NCI-H2196 treated with DMSO at 0.1 percent for 48 hours (cell line): ENCODE measurements at regions not wholly inside any gene's neighbourhood (a gene's known extent, or its start where the extent isn't known, plus 50 kb on each side); places are given as distances from the start of the nearest gene placed in this dataset.

Source experiments
- DNase-seq: peaks from one replicate; lab custom pipeline; 2025; ENCODE audit not compliant: unreplicated experiment; lab: John Stamatoyannopoulos, UW

DNA sequence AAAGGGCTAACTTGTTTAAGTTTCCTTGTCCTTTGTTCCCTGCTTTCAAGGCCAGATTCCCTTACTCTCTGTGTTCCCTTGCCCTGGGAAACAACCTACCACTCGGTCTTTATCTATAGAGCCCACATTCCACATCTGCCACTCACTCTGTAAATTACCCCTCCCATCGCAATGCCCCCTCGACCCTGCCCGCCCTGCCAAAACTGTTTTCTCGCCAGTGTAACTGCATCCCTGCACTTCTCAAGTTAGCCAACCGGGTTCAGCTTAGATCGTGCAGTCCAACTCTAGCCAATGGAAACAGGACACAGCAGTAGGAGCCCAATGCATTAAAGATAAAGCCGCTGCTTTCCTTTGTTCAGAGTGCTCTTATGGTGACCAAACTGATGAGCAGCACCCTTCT is 263.6 kb downstream of the TBL1XR1 start:
- DNase-seq: no peak

GRCh38 chr3:176932433-176932832 is 264.8 kb downstream of the TBL1XR1 start:
- DNase-seq: no peak

DNA sequence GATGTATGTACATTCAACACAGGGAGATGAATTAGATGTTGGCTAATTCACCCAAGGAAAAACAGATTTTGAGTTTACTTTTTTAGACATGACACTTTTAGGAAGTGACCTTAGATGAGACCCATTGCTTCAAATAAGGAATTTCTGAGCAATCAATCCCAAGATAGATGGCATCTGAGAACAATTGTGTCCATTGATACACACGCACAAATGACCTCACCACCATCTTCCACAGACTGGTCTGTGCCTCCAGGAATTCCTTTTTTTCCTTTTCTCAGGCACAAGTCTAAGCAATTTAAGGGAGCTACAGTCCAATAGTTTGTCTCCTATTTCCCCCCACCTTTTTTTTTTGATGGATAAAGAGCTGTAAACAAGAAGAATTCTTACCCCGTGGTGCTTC is 265.3 kb downstream of the TBL1XR1 start:
- DNase-seq: no peak

DNA sequence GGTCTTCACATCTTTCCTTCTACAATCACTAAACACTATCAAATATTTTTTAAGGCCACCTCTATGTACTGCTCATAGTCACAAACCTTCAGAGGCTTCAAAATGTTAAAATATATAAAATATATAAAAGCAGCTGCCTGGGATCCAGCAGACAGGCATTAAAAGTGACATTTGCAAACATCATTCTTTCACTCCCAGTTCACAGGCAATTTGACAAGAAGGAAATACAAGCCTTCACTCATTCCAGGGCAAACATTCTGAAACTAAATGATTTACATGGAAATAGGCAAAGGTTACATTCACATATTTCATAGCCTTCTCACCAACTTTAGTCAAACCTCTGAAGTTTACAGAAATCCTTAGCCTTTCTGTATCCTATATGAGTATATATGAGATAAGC is 266.3 kb downstream of the TBL1XR1 start:
- DNase-seq: no peak

DNA sequence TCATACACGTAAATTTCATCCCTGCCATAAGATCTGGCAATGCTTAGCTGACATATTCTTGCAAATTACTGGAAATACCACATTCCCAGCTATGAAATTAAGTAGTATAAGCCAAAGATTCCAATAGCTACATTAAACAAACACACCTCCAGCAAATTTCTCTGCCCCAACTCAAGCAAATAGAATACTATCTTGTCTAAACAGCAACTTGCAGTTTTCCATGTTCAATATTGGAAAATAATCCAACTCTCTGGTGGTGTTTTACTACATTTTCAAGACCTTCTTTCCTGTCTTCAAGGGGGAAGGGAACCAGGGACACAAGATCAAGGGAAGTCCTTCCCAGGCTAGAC is 268.7 kb downstream of the TBL1XR1 start:
- DNase-seq: no peak

GRCh38 chr3:176927706-176928581 is 269.3 kb downstream of the TBL1XR1 start:
- no peak for DNase-seq

GRCh38 chr3:176927280-176927679 is 270.0 kb downstream of the TBL1XR1 start:
- no peak for DNase-seq

DNA sequence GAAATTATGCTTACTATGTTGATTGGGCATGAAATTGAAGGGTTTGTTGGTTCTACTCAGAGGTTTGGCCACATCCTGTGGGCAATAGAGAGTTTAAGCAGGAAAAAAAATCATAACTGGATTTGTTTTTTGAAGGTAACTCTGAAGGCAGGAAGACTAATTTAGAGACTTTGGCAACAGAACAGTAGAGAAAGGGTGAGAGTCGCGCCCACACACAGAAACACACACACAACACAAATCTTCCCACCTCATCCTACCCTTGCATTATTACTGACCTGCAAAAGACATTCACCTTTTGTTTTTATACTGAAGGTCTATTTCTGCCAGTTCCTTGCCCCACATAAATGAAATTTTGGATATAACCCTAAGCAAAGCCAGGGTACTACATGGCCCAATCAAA is 270.6 kb downstream of the TBL1XR1 start:
- no peak for DNase-seq

DNA sequence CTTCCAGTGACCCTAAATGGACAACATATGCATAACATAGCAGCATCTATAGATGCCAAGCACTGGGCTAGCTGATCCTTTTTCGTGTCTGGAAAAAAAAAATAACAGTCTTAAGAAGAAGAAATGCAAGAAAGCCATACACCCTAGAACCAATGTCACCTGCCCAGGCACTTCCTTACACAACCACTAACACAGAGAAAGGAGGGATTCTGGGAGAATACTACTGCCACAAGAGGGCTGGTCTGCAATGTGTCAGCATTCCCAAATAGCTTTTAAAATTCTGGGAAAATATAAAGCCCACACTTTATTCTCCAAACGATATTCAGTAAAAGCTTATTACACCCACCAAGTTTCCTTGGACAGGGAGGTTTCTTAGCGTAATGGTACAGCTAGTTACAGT is 271.2 kb downstream of the TBL1XR1 start:
- no peak for DNase-seq

DNA sequence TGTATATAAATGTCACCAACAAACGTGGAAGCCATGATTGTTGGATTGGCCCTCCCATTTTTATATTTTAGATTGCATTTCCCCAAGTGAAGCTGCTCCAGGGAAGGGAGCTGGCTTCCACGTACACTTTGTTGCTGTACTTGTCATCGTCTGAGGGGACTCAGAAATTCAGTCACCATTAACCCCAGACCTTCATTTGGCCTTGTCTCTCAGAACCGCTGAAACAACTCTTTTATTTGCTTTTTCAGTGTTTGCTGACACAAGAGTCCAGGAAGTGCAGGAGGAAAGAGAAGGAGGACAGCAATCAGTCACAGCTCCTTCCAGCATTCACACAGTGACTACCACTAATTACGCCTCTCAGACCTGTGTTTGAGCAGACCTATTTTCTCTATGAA is 276.5 kb downstream of the TBL1XR1 start:
- DNase-seq: peak; percentile 91

- DNase-seq: peak; percentile 91
These were observed 277.2 kb downstream of the TBL1XR1 start for GRCh38 chr3:176919836-176920765.

DNA sequence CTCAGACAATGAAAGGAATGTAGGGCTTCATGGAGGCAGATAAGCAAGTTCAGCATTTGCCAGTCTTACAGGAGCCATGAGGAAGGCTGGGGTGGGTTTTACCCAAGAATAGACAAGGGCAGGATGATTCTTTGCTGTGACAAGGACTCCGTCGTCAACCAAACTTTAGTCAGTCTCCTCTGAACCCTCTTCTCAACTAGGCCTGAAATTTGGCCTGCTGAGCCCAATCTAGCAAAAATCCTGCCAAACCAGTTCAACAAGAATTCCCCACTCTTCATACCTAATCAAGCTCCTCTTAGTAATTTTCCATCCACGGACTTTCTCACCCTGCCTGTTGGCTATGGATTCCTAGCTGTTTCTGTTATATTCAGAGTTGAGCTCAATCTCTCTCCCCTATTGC is 280.5 kb downstream of the TBL1XR1 start:
- DNase-seq: peak; percentile 23

GRCh38 chr3:176914764-176915163 is 282.5 kb downstream of the TBL1XR1 start:
- DNase-seq: no peak

- DNase-seq: no peak
These were observed 285.7 kb downstream of the TBL1XR1 start for GRCh38 chr3:176911579-176911978.

DNA sequence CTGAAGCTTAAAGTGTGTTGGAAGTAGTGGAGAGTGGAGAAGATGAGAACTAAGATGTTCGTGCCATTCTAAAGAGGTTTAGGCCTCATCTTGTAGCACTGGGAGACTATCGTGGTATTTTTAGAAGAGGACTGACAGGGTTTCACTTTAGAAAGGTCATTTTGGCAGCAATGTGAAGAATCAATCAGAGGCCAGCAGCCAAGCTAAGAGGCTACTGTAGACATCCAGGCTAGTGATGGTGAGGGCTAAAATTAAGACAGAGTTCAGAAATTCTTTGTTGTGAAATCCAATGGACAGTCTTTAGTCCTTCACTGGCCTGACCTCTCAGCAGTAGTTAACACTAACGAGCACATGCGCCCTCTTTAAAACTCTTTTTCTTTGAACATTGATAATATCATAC is 288.2 kb downstream of the TBL1XR1 start:
- DNase-seq: no peak

DNA sequence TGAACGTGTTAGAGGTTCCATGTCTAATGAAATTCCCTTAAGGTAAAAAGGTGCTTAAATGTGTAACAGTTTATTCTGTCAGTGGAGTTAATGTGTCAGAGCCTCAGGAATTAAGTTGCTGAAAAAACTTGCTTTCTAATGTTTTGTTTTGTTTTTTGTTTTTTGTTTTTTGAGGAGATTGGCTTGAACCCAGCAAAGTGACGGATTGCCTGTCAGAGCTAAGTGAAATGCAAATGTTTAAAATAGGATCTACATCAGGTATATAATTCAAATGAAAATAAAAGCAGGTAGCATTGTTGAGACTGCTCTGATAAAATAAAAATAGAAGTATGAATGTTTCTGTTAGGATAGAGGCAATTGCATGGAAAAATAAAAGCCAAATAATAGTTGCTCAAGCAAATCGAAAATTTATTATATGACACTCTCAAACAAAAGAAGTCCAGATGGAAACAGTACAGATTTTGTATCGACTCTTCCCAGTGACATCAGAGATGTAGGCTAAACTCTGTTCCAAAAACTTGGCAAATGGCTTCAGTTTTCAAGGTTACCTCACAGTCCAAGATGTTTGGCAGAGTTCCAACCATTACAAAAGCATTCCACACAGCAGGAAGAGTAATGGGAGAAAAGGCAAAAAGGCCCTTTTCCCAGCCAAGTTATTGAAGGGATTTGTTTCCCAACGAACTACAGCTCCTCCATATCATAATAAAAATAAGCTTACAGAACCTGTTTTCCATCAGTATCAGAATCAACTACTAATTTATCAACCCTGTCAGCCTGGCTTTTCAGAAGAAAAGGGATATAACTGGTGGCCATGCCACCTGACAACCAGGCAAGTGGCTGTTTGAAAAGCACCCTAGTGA is 291.0 kb downstream of the TBL1XR1 start:
- peak; percentile 72 for DNase-seq

- DNase-seq: no peak
These were observed 292.0 kb downstream of the TBL1XR1 start for GRCh38 chr3:176905331-176905730.

DNA sequence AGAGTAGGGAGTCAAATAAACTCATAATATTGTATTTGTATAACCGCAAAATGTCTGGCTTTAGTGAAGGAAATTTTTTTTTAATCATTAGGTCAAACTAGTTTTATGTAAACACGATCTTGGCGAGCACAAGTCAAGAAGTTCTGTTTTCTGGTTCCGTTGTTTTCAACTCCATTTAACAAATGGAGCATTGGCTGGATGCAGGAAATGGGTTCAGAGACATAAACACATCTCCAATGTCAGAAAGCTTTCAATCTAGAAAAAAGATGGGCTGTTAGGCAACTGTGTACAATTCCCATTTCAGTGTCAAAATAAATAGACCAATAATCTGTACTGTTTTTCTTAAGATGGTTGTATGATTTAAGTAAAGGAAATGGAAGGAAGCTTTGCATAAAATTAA is 292.8 kb downstream of the TBL1XR1 start:
- DNase-seq: no peak

- no peak for DNase-seq
These were observed 300.6 kb downstream of the TBL1XR1 start for GRCh38 chr3:176896640-176897039.

- no peak for DNase-seq
These were observed 301.1 kb downstream of the TBL1XR1 start for GRCh38 chr3:176896165-176896564.

GRCh38 chr3:176879710-176880109 is 317.6 kb downstream of the TBL1XR1 start:
- DNase-seq: no peak
